ENCODE measurements at regions not wholly inside any gene's neighbourhood (a gene's known extent, or its start where the extent isn't known, plus 50 kb on each side); places are given as distances from the start of the nearest gene placed in this dataset.

DNA sequence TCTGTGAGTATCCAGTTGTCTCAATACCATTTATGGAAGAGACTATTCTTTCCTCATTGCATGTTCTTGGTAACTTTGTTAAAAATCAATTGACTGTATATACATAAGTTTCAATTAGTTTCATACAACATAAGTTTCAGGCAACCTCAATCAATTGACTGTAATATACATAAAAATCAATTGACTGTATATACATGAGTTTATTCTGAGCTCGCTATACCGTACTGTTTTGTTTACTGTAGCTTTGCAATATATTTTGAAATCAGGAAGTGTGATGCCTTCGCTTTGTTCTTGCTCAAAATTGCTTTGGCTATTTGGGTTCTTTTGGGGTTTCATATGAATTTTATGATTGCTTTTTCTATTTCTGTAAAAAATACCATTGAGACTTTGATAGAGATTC, 392.0 kb downstream of the BTG1 start:
- no peaks in the 10 kb centered on the region for H3K27me3 ChIP-seq (ENCODE audit: control insufficient read depth in 3 of 3, insufficient read depth in 3 of 3, low read length in 2 of 3)
- no peak overlapping the region for H3K9ac ChIP-seq (ENCODE audit: insufficient read depth in 1 of 2, low read length in 2 of 2)
- H3K27ac ChIP-seq (ENCODE audit: low read depth in 1 of 2, low read length in 1 of 2): no peak overlapping the region
- no peaks in the 10 kb centered on the region for H3K4me1 ChIP-seq (ENCODE audit: control insufficient read depth in 5 of 5, insufficient read depth in 5 of 5, low read length in 5 of 5)
- no peak overlapping the region for H3K4me3 ChIP-seq
- DNase-seq (no peak), ATAC-seq (ENCODE audit: insufficient read depth, low FRiP score) (no peak)
- no peaks in the 10 kb centered on the region for H3K36me3 ChIP-seq (ENCODE audit: control insufficient read depth in 4 of 4, insufficient read depth in 4 of 4, low read length in 4 of 4)
- 96 to 97% methylated on average over 3 of the region's 3 CpGs for WGBS, 2 donors
- H3K9me3 ChIP-seq (ENCODE audit: control insufficient read depth in 4 of 4, insufficient read depth in 3 of 4, low read length in 3 of 4): peaks cover 0 to 8% (median 1%) of the 10 kb centered on the region in 4 donors
- TF ChIP-seq CTCF (IDR thresholded peaks at IDR 0.05; ENCODE audit: control extremely low read depth, extremely low read depth): no peak

DNA sequence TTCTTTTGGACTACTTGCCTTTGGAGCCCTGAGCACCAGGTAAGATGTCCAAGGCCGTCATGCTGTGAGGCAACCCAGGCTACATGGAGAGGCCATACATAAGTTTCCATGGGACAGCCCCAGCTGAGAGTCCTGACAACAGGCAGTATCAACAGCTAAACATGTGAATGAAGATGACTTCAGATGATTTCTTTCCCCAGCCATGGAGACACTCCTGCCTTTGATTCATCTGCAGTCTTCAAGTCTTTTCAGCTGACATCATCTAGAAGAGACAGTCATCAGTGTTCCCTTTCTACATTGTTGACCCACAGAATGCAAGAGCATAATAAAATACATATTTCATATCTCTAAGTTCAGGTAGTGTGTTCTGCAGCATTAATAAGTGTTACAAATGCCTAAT, 398.7 kb downstream of the BTG1 start:
- no peak for TF ChIP-seq CTCF (IDR thresholded peaks at IDR 0.05; ENCODE audit: control extremely low read depth, extremely low read depth)
- H3K9me3 ChIP-seq (ENCODE audit: control insufficient read depth in 4 of 4, insufficient read depth in 3 of 4, low read length in 3 of 4): no peaks in the 10 kb centered on the region
- H3K27me3 ChIP-seq (ENCODE audit: control insufficient read depth in 3 of 3, insufficient read depth in 3 of 3, low read length in 2 of 3): no peaks in the 10 kb centered on the region
- no peak overlapping the region for H3K4me3 ChIP-seq
- whole genome bisulfite sequencing, 2 donors: 91 to 96% methylated on average over 1 of the region's 1 CpG
- H3K9ac ChIP-seq (ENCODE audit: insufficient read depth in 1 of 2, low read length in 2 of 2): no peak overlapping the region
- H3K36me3 ChIP-seq (ENCODE audit: control insufficient read depth in 4 of 4, insufficient read depth in 4 of 4, low read length in 4 of 4): no peaks in the 10 kb centered on the region
- DNase-seq (no peak), ATAC-seq (ENCODE audit: insufficient read depth, low FRiP score) (no peak)
- H3K4me1 ChIP-seq (ENCODE audit: control insufficient read depth in 5 of 5, insufficient read depth in 5 of 5, low read length in 5 of 5): no peaks in the 10 kb centered on the region
- H3K27ac ChIP-seq (ENCODE audit: low read depth in 1 of 2, low read length in 1 of 2): no peak overlapping the region

DNA sequence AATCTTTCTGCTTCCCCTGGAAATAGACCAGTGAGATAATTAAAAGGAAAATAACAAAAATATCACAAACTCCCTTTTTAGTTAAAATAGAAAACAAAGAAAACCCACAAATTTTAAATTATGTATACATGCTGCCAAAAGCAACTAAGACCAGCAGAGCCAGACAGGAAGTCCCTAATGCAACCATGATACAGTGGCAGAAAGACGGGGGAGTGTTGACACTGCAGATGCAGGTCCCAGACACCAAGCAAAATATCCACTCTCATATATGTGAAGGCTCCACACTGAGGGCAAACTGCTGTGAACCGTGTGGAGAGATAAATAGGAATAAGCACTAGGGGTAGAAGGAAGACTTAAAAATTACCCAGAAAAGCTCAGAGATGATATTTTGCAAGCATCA, 401.0 kb downstream of the BTG1 start:
- H3K27me3 ChIP-seq (ENCODE audit: control insufficient read depth in 3 of 3, insufficient read depth in 3 of 3, low read length in 2 of 3): no peaks in the 10 kb centered on the region
- no peak overlapping the region for H3K27ac ChIP-seq (ENCODE audit: low read depth in 1 of 2, low read length in 1 of 2)
- no peak for TF ChIP-seq CTCF (IDR thresholded peaks at IDR 0.05; ENCODE audit: control extremely low read depth, extremely low read depth)
- no peak overlapping the region for H3K9ac ChIP-seq (ENCODE audit: insufficient read depth in 1 of 2, low read length in 2 of 2)
- WGBS, 2 donors: 60 to 72% methylated on average over 2 of the region's 2 CpGs
- no peak overlapping the region for H3K4me3 ChIP-seq
- H3K9me3 ChIP-seq (ENCODE audit: control insufficient read depth in 4 of 4, insufficient read depth in 3 of 4, low read length in 3 of 4): peaks cover 0 to 4% (median 0%) of the 10 kb centered on the region in 4 donors
- no peaks in the 10 kb centered on the region for H3K4me1 ChIP-seq (ENCODE audit: control insufficient read depth in 5 of 5, insufficient read depth in 5 of 5, low read length in 5 of 5)
- H3K36me3 ChIP-seq (ENCODE audit: control insufficient read depth in 4 of 4, insufficient read depth in 4 of 4, low read length in 4 of 4): no peaks in the 10 kb centered on the region
- no peak for DNase-seq
- ATAC-seq (ENCODE audit: insufficient read depth, low FRiP score): no peak

GRCh38 chr12:91743704-91744321, 401.8 kb downstream of the BTG1 start:
- ATAC-seq (ENCODE audit: insufficient read depth, low FRiP score) (no peak), DNase-seq (no peak)
- Histone ChIP-seq H3K4me1 (ENCODE audit: control insufficient read depth in 5 of 5, insufficient read depth in 5 of 5, low read length in 5 of 5) (no peaks in the 10 kb centered on the region), H3K36me3 (ENCODE audit: control insufficient read depth in 4 of 4, insufficient read depth in 4 of 4, low read length in 4 of 4) (no peaks in the 10 kb centered on the region), H3K9me3 (ENCODE audit: control insufficient read depth in 4 of 4, insufficient read depth in 3 of 4, low read length in 3 of 4) (peaks cover 0 to 4% (median 0%) of the 10 kb centered on the region in 4 donors), H3K4me3 (no peak overlapping the region), H3K27ac (ENCODE audit: low read depth in 1 of 2, low read length in 1 of 2) (no peak overlapping the region), H3K9ac (ENCODE audit: insufficient read depth in 1 of 2, low read length in 2 of 2) (no peak overlapping the region), H3K27me3 (ENCODE audit: control insufficient read depth in 3 of 3, insufficient read depth in 3 of 3, low read length in 2 of 3) (no peaks in the 10 kb centered on the region)
- WGBS, 2 donors: 90 to 91% methylated on average over 7 of the region's 7 CpGs
- no peak for TF ChIP-seq CTCF (IDR thresholded peaks at IDR 0.05; ENCODE audit: control extremely low read depth, extremely low read depth)
